Activated naive CD4-positive, alpha-beta T cell treated with anti-CD3 and anti-CD28 coated beads, Interleukin-2, amount 50 U/mL, for 24 hours (primary cell): ENCODE measurements at regions not wholly inside any gene's neighbourhood (a gene's known extent, or its start where the extent isn't known, plus 50 kb on each side); places are given as distances from the start of the nearest gene placed in this dataset.

Source experiments
- H3K27ac Mint-ChIP-seq: one replicate; pipeline ENCODE4 v1.8.0; 2021; ENCODE audit warnings: mild to moderate bottlenecking, mixed read lengths
- H3K27me3 Mint-ChIP-seq: one replicate; pipeline ENCODE4 v1.8.0; 2021; ENCODE audit warnings: mixed read lengths
- H3K36me3 Mint-ChIP-seq: one replicate; pipeline ENCODE4 v1.8.0; 2021; ENCODE audit warnings: mixed read lengths
- H3K4me1 Mint-ChIP-seq: one replicate; pipeline ENCODE4 v1.8.0; 2021; ENCODE audit warnings: mixed read lengths
- H3K4me3 Mint-ChIP-seq: one replicate; pipeline ENCODE4 v1.8.0; 2021; ENCODE audit warnings: mild to moderate bottlenecking, mixed read lengths
- H3K9me3 Mint-ChIP-seq: one replicate; pipeline ENCODE4 v1.8.0; 2021; ENCODE audit warnings: mixed read lengths

DNA sequence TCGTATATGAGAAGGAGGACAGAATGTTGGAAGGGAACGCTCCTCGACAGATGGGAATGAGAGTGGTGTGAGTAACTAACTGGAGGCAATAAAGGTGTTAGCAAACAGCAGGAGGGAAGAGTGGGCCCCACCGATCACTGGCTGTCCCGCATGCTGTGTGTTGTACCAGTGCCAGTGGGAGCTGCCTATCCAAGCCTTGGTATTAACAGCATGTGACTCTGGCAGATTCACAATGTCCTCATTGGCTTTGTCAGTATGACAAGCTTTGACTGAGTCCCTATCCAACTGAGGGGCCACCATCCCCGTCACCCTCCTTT is 188.3 kb downstream of the NRIP1 start:
- Mint-ChIP-seq H3K4me1 (no peaks in the 10 kb centered on the region), H3K36me3 (no peaks in the 10 kb centered on the region), H3K27ac (no peak overlapping the region), H3K27me3 (no peaks in the 10 kb centered on the region), H3K9me3 (no peaks in the 10 kb centered on the region), H3K4me3 (no peak overlapping the region)

DNA sequence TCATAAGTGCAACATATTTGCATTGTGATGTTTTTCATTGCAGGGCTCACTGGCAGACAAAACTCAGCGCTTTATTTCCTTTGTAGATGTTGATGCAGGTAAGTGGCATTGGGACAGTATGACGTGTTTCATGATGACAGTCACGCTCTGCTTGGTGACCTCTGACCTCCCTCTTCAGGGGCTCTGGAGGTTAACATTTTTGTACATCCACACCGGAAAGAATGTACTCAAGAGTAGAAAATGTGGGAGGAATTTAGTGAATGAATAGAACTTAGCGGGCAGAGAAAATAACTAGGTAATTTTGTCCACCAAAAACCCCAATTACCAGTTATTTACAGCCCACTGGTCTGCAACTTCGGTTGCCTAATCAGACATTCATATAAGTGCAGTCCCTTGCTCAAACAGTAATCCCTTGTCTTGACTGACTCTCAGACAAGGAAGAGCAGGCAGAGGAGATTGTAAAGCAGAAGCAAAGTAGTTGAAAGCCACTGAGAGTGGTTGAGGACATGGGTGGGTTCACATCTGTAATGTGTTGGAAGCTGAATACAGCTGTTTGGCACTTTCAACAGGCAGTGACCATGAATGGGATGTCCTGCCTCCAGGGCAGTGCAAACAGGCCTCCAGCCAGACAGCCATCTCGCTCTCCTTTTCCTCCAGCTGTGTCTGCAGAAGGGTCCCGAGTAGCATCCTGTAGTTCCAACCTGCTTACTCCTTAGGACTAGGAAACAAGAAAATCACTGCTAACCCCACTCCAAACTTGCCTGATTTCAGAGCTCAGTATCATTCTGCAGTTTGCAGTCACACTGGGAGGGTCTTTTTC is 188.9 kb downstream of the NRIP1 start:
- no peak overlapping the region for H3K27ac Mint-ChIP-seq

DNA sequence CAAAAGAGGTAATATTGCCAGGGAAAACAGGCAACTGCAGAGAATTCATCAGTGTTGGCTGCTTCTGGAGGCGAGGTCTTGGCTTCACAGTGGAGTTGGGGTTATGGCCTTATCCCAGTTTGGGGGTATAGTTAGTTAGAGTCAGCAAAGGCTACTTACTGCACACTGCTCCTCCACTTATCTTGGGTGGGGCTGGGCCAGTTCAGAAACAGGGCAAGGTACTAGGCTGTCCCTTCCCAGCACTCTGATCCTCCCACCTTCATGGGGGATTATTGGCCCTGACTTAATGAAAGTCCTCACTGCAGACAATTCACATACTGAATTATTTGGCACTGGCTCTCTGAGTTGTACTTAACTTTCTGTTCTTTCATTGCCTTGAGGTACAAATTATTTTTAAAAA is 189.6 kb downstream of the NRIP1 start:
- no peaks in the 10 kb centered on the region for H3K36me3 Mint-ChIP-seq
- peaks cover under 1% of the 10 kb centered on the region for H3K27me3 Mint-ChIP-seq
- H3K27ac Mint-ChIP-seq, result no peak overlapping the region
- no peaks in the 10 kb centered on the region for H3K4me1 Mint-ChIP-seq
- no peak overlapping the region for H3K4me3 Mint-ChIP-seq
- no peaks in the 10 kb centered on the region for H3K9me3 Mint-ChIP-seq

More for the DNA sequence above, 188.9 kb downstream of the NRIP1 start:
- H3K4me1 Mint-ChIP-seq, result no peaks in the 10 kb centered on the region
- no peaks in the 10 kb centered on the region for H3K36me3 Mint-ChIP-seq
- no peaks in the 10 kb centered on the region for H3K9me3 Mint-ChIP-seq
- H3K4me3 Mint-ChIP-seq, result no peak overlapping the region
- H3K27me3 Mint-ChIP-seq, result no peaks in the 10 kb centered on the region

DNA sequence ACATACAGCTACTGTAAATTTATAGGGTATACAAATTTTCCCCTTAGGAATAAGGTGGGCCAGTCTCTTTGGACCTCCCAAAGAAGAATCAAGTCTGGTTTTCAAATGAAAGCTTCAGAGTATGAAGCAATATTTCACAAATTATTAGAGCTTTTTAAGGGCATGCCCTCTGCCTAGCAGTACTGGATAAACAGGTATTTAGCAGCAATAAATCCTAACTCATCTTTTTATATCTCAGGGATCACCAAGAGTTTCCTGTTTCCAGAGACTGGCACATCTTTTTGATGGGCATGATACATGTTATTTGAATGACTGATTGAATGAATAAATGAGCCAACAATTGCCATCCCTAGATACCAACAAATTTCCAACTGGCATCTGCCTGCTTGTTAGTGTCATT is 190.4 kb downstream of the NRIP1 start:
- Mint-ChIP-seq H3K9me3 (no peaks in the 10 kb centered on the region), H3K4me1 (no peaks in the 10 kb centered on the region), H3K27me3 (peaks cover 3% of the 10 kb centered on the region), H3K27ac (no peak overlapping the region), H3K4me3 (no peak overlapping the region), H3K36me3 (no peaks in the 10 kb centered on the region)

DNA sequence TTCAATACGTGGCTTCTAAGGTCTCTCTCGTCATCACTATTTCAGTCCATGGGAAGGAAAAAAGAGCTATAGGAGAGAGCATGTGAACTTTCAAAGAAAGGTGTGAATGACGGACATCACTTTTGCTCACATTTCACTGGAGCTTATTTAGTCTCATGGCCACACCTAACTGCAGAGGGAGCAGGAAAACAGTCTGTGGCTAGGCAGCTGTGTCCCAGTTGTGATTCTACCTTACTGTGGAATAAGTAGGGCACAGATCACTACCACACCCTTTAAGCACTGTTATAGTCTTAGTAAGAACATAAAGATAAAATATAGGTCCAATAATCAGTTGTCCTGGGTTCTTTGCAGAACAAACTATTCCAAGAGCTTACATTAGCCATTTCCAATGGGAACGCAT is 192.9 kb downstream of the NRIP1 start:
- no peak overlapping the region for H3K4me3 Mint-ChIP-seq
- no peaks in the 10 kb centered on the region for H3K9me3 Mint-ChIP-seq
- no peak overlapping the region for H3K27ac Mint-ChIP-seq
- H3K27me3 Mint-ChIP-seq, result peaks cover 3% of the 10 kb centered on the region
- peaks cover 6% of the 10 kb centered on the region for H3K4me1 Mint-ChIP-seq
- H3K36me3 Mint-ChIP-seq, result no peaks in the 10 kb centered on the region

DNA sequence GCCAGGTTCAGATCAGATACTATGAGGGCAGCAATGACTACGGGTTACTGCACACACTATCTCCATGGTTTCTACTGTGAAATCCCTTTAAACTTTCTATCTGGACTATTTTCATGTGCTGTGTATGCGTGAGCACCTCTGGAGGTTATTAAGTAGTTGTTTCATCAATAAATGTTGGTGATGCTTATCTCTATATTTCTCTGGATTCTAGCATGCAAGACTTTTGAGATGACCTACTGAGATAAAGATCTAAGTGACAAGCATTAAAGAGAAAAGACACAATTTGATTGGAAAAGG is 194.0 kb downstream of the NRIP1 start:
- H3K4me1 Mint-ChIP-seq, result peaks cover 6% of the 10 kb centered on the region
- no peaks in the 10 kb centered on the region for H3K9me3 Mint-ChIP-seq
- H3K27me3 Mint-ChIP-seq, result peaks cover 5% of the 10 kb centered on the region
- H3K36me3 Mint-ChIP-seq, result no peaks in the 10 kb centered on the region
- H3K27ac Mint-ChIP-seq, result no peak overlapping the region
- H3K4me3 Mint-ChIP-seq, result no peak overlapping the region

DNA sequence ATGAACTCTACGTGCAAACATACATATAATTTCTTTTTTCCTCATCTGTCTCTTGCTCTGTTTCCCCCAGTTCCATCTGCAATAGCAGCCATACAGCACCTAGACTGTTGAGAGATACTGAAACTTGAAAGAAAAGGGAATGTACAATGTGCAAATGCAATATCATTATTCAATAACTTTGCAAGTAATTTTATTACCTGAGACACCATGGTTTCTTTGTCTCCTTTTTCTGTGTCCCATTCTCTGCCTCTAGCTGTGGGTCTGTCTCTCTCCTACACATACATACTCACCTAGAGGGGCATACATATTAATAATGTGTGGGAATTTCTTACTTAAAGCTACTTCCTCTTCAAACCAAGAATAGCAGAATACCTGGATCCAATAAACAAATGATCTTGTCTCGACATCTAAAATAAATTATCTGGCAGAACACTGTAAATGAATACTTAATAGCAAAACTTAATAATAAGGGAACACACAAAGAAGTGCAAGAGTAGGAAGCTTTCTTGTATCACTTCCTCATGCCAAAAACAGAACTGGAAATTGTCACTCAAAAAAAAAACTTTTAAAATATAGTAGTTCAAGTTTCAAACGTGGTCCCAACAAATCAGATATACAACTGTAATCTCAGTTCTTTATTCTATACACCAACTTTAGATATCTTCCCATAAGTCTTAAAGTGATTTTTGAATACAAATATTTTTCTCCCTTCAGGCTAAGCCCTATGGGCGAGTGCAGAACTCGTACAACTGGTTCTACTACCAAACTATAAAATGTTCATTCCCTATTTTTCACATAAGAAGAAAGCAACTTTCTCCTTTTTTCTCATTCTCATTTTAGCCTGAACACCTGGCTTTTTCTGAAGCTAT is 194.6 kb downstream of the NRIP1 start:
- H3K36me3 Mint-ChIP-seq, result no peaks in the 10 kb centered on the region
- H3K4me3 Mint-ChIP-seq, result no peak overlapping the region
- no peak overlapping the region for H3K27ac Mint-ChIP-seq
- no peaks in the 10 kb centered on the region for H3K9me3 Mint-ChIP-seq
- H3K4me1 Mint-ChIP-seq, result peaks cover 6% of the 10 kb centered on the region
- H3K27me3 Mint-ChIP-seq, result peaks cover 5% of the 10 kb centered on the region

DNA sequence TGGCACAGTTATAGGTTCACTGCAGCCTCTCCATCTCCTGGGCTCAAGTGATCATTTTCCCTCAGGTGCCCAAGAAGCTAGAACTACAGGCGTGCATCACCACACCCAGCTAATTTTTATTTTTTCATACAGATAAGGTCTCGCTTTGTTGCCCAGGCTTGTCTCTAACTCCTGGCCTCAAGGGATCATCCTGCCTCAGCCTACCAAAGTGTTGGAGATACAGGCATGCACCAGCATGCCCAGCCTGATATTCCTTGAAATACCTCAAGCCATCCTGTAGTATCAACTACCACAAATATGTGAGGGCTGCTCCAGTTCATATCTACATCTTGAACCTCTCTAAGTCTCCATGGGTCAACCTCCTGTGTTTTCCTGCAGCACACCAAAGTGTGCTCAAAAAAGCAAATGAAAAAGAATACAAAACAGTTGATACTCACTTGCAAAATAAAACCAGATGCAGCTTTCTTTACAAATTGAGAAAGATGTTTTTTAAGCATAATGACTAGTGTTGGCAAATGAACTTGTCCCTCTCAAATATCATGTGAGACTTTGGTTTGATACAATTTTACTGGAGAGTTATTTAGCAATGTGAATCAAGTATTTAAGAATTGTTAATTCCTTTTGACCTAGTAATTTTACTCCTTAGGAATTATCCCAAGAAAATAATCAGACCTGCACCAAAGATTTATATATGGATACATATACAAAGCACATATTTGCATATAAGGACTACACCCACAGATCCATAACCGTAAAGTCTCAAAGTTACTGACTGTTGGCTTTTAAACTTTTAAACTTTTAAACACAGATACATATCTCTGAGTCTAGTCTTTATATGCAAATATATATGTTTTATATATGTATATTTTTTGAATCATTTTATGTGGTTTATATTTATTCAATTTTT is 197.7 kb downstream of the NRIP1 start:
- no peak overlapping the region for H3K27ac Mint-ChIP-seq
- H3K4me3 Mint-ChIP-seq, result no peak overlapping the region
- no peaks in the 10 kb centered on the region for H3K9me3 Mint-ChIP-seq
- no peaks in the 10 kb centered on the region for H3K36me3 Mint-ChIP-seq
- H3K4me1 Mint-ChIP-seq, result peaks cover 6% of the 10 kb centered on the region
- H3K27me3 Mint-ChIP-seq, result peaks cover 5% of the 10 kb centered on the region

DNA sequence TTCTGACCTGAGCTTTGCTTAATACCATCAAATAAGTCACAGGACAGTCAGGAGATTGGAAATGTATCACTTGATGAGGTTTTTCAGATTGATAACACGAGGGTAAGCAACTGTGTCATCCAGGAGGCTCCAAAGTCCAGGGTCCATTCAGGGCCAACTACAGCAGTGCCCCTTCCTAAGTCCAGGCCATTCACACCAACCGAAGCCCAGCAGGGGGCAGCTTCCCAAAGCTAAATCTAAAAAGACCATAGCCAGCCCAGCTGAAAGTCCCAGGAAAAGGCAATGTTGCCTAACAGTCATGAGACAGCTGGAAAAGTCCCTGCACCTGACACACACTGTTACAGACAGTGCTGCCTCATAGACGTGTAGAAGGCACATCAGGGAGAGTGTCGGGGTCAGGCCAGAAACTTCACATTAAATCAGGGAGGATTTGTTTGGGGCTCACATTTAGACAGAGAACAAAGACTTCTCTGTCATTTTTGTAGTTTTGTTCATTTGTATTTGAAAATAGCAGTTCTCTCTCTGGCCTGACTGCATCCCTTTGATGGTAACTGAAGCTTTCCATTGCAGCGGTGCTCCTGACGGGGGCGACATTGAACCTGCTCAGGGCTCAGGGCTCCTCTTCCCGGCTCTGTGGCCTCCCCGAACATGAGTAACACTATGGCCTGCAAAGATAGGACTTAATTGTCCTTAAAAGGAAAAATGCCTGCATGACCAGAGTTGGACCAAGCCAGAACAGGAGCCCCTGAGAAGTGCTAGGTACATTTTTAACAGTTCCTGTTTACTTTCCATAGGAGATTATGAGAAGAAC is 200.4 kb downstream of the NRIP1 start:
- Mint-ChIP-seq H3K4me3 (no peak overlapping the region), H3K36me3 (no peaks in the 10 kb centered on the region), H3K9me3 (no peaks in the 10 kb centered on the region), H3K4me1 (peaks cover 6% of the 10 kb centered on the region), H3K27ac (no peak overlapping the region), H3K27me3 (peaks cover 2% of the 10 kb centered on the region)

DNA sequence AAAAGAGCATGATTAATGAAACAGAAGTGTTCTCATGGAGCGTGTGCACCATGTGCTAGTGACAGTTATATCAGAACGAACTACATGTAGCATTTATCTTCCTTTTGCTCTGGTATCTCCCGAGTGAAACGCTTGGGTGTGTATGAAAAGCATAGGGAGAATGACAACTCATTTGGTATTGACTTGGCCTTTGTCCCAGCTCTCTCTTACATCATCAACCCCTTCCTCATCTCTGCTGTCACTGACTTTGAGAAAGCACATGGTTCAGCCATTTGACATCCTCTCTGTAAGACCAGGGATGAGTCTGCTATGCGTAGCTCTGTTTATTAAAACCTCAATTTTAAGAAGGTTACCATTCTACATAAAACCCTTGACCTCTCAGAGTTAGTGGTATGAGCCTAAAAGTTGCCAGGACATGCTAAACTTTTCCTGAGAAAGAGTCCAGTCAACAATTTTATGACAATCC is 201.0 kb downstream of the NRIP1 start:
- no peaks in the 10 kb centered on the region for H3K9me3 Mint-ChIP-seq
- H3K27ac Mint-ChIP-seq, result no peak overlapping the region
- no peaks in the 10 kb centered on the region for H3K36me3 Mint-ChIP-seq
- H3K27me3 Mint-ChIP-seq, result peaks cover 2% of the 10 kb centered on the region
- H3K4me3 Mint-ChIP-seq, result no peak overlapping the region
- peaks cover 1% of the 10 kb centered on the region for H3K4me1 Mint-ChIP-seq

DNA sequence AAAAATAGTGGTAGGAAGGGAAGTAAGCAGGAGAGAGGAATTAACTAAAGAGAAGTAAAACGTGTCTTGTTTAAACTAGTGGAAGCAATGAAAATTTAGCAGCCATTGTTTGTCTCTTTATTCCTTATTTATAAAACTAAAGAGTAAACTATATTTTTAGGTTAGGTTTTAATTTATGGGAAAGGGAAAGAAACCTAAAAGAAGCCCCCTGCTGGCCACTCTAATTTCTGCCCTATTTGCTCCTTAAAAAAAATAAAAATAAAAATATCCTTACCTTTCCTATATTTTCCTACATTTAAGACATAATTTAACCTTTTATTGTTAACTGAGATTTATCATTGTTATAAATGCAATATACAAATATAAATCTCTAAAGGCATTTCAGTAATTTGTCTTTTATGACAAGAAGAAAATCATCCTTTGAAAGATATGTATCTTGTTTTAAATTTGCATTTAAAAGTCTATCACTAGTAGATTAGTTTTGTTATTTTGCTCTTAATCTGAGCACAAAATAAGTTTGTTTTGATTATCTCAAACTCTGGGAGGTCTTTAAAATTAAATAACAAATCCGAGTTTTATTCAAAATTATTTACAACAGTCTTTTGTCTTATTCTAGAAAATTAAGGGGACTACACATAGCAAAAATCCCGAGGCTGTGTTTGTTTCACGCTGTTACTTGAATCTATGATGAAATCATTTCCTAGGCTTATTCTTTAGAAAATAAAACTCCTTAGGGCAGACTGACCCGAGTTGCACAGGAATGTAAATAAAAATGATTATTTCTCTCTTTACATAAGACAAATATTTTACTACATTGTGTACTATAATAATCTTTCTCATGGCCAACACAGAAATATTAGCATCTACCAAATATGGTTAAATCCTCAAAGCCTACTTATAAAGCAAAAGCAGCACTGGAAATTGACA is 201.7 kb downstream of the NRIP1 start:
- no peaks in the 10 kb centered on the region for H3K9me3 Mint-ChIP-seq
- H3K4me3 Mint-ChIP-seq, result no peak overlapping the region
- H3K27me3 Mint-ChIP-seq, result peaks cover 2% of the 10 kb centered on the region
- peak overlapping the region; percentile 43 for H3K27ac Mint-ChIP-seq
- no peaks in the 10 kb centered on the region for H3K4me1 Mint-ChIP-seq
- H3K36me3 Mint-ChIP-seq, result no peaks in the 10 kb centered on the region

DNA sequence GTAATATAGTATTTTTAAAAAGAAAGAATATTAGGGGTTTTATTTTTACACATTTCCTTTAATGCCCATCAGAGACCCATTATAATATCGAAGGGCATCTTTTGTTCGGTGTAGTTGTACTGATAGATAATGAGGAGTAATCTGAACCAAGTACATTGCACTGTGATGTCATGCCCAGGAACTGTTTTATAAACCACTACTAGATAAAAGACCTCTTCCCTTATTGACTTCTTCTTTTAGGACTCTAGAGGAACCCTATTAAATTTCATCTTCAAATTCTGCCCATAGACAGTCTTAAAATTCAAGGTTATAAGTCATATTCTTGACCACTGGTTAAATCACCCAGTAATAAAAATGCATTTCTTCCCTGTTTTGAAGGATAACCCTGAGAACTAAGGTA is 206.5 kb downstream of the NRIP1 start:
- H3K9me3 Mint-ChIP-seq, result no peaks in the 10 kb centered on the region
- H3K36me3 Mint-ChIP-seq, result peaks cover 2% of the 10 kb centered on the region
- H3K27ac Mint-ChIP-seq, result no peak overlapping the region
- H3K4me3 Mint-ChIP-seq, result no peak overlapping the region
- no peaks in the 10 kb centered on the region for H3K27me3 Mint-ChIP-seq
- no peaks in the 10 kb centered on the region for H3K4me1 Mint-ChIP-seq

DNA sequence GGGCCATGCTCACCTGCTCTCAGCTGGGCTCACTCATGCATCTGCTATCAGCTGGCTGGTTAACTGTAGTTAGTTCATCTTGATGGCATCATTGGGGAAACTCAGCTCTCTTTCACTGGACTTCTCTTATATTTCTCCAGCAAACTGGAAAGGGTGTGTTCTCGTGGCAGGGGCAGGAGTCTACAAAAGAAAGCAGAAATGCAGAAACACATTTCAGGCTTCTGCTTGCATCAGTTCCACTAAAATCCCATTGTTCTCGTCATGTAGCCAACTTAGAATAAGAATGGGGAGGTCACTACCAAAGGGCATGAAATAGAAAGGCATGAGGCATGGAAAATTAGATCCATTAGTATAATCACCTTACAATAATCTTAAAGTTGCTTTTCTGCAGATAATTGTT is 207.3 kb downstream of the NRIP1 start:
- no peaks in the 10 kb centered on the region for H3K9me3 Mint-ChIP-seq
- peaks cover 2% of the 10 kb centered on the region for H3K36me3 Mint-ChIP-seq
- no peaks in the 10 kb centered on the region for H3K27me3 Mint-ChIP-seq
- no peak overlapping the region for H3K27ac Mint-ChIP-seq
- H3K4me1 Mint-ChIP-seq, result no peaks in the 10 kb centered on the region
- no peak overlapping the region for H3K4me3 Mint-ChIP-seq

DNA sequence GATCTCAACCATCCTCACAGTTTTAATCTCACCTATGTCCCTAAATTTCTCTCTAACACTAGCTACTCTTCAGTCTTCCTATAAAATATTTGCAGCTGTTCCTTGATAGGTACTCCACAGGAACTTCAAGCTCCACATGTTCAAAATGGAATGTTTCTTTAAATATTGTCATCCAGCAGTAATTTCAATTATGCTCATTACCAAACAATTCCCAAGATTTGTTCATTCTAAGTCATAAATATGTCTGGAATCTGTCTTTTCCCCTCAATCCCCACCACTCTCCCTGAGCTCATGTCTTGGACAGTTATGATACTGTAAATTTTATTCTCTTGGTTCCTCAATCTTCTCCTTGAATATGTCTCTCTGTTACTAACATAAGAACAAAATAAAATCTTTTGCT is 214.4 kb downstream of the NRIP1 start:
- H3K4me3 Mint-ChIP-seq, result no peak overlapping the region

More for the DNA sequence above, 214.4 kb downstream of the NRIP1 start:
- no peaks in the 10 kb centered on the region for H3K4me1 Mint-ChIP-seq
- peaks cover 2% of the 10 kb centered on the region for H3K9me3 Mint-ChIP-seq
- H3K27me3 Mint-ChIP-seq, result no peaks in the 10 kb centered on the region
- H3K36me3 Mint-ChIP-seq, result peaks cover 4% of the 10 kb centered on the region
- H3K27ac Mint-ChIP-seq, result no peak overlapping the region
